ENCODE measurements at regions not wholly inside any gene's neighbourhood (a gene's known extent, or its start where the extent isn't known, plus 50 kb on each side); places are given as distances from the start of the nearest gene placed in this dataset.

- H3K36me3 ChIP-seq (ENCODE audit: insufficient read depth, low read length) = no peaks in the 10 kb centered on the region
- ATAC-seq (ENCODE audit: poor library complexity) (no peak), DNase-seq (peak in 1 of 14 experiments; percentile 4)
- H3K27me3 Mint-ChIP-seq = no peaks in the 10 kb centered on the region
- no peaks in the 10 kb centered on the region for H3K36me3 Mint-ChIP-seq (ENCODE audit: low read depth)
- CTCF ChIA-PET = no interaction called here
- H3K27ac ChIP-seq (ENCODE audit: low read depth in 1 of 2, low read length in 2 of 2) = no peak overlapping the region
- no peaks in the 10 kb centered on the region for H3K9me3 Mint-ChIP-seq
- no peak for TF ChIP-seq CTCF (IDR thresholded peaks at IDR 0.05)
- H3K9me3 ChIP-seq (ENCODE audit: control insufficient read depth in 1 of 2, insufficient read depth in 1 of 2, low read length in 2 of 2) = peaks cover 0 to 9% of the 10 kb centered on the region in 2 experiments
- POLR2A ChIA-PET = no interaction called here
- no peak overlapping the region for H3K4me3 Mint-ChIP-seq
- no peaks in the 10 kb centered on the region for H3K4me1 ChIP-seq (ENCODE audit: insufficient read depth, low read length)
- H3K27me3 ChIP-seq (ENCODE audit: control insufficient read depth in 1 of 2, insufficient read depth in 2 of 2, low read length in 2 of 2) = no peaks in the 10 kb centered on the region
- H3K4me1 Mint-ChIP-seq (ENCODE audit: low read depth) = peaks cover 22% of the 10 kb centered on the region
- no peak overlapping the region for H3K4me3 ChIP-seq (ENCODE audit: low read length)
- no peak overlapping the region for H3K27ac Mint-ChIP-seq
- intact Hi-C loops (cut with DNase I, micrococcal nuclease) = no loop called here
Observed at GRCh38 chr1:222894331-222894730, 79.5 kb downstream of the DISP1 start.

- no peaks in the 10 kb centered on the region for H3K27me3 ChIP-seq (ENCODE audit: control insufficient read depth in 1 of 2, insufficient read depth in 2 of 2, low read length in 2 of 2)
- Mint-ChIP-seq H3K4me1 (ENCODE audit: low read depth) (peaks cover 19% of the 10 kb centered on the region), H3K27me3 (no peaks in the 10 kb centered on the region), H3K9me3 (peaks cover 2% of the 10 kb centered on the region), H3K36me3 (ENCODE audit: low read depth) (peaks cover 3% of the 10 kb centered on the region), H3K27ac (peak overlapping the region; percentile 43), H3K4me3 (peak overlapping the region; percentile 49)
- POLR2A ChIA-PET = no interaction called here
- CTCF ChIA-PET = no interaction called here
- H3K27ac ChIP-seq (ENCODE audit: low read depth in 1 of 2, low read length in 2 of 2) = no peak overlapping the region
- TF ChIP-seq CTCF (IDR thresholded peaks at IDR 0.05) = no peak
- H3K9me3 ChIP-seq (ENCODE audit: control insufficient read depth in 1 of 2, insufficient read depth in 1 of 2, low read length in 2 of 2) = peaks cover 0 to 9% of the 10 kb centered on the region in 2 experiments
- no peak overlapping the region for H3K4me3 ChIP-seq (ENCODE audit: low read length)
- no peaks in the 10 kb centered on the region for H3K4me1 ChIP-seq (ENCODE audit: insufficient read depth, low read length)
- intact Hi-C loops (cut with DNase I, micrococcal nuclease) = no loop called here
- no peaks in the 10 kb centered on the region for H3K36me3 ChIP-seq (ENCODE audit: insufficient read depth, low read length)
- DNase-seq = no peak
- ATAC-seq (ENCODE audit: poor library complexity) = no peak
Observed at GRCh38 chr1:222896630-222897526, 82.0 kb downstream of the DISP1 start.

GRCh38 chr1:222897527-222898190, 82.8 kb downstream of the DISP1 start:
- Mint-ChIP-seq H3K4me1 (ENCODE audit: low read depth) (peaks cover 19% of the 10 kb centered on the region), H3K27ac (peak overlapping the region; percentile 74), H3K27me3 (no peaks in the 10 kb centered on the region), H3K9me3 (peaks cover 2% of the 10 kb centered on the region), H3K36me3 (ENCODE audit: low read depth) (peaks cover 3% of the 10 kb centered on the region), H3K4me3 (peak overlapping the region; percentile 77)
- Histone ChIP-seq H3K9me3 (ENCODE audit: control insufficient read depth in 1 of 2, insufficient read depth in 1 of 2, low read length in 2 of 2) (peaks cover 0 to 9% of the 10 kb centered on the region in 2 experiments), H3K36me3 (ENCODE audit: insufficient read depth, low read length) (no peaks in the 10 kb centered on the region), H3K4me1 (ENCODE audit: insufficient read depth, low read length) (no peaks in the 10 kb centered on the region), H3K4me3 (ENCODE audit: low read length) (peak overlapping the region; percentile 21), H3K27ac (ENCODE audit: low read depth in 1 of 2, low read length in 2 of 2) (no peak overlapping the region), H3K27me3 (ENCODE audit: control insufficient read depth in 1 of 2, insufficient read depth in 2 of 2, low read length in 2 of 2) (no peaks in the 10 kb centered on the region)
- POLR2A ChIA-PET = no interaction called here
- CTCF ChIA-PET = no interaction called here
- ATAC-seq (ENCODE audit: poor library complexity) = no peak
- intact Hi-C loops (cut with DNase I, micrococcal nuclease) = no loop called here
- DNase-seq = peak in 1 of 14 experiments; percentile 9
- TF ChIP-seq CTCF (IDR thresholded peaks at IDR 0.05) = no peak
